HL-60/S4 (cell line): ENCODE measurements at regions not wholly inside any gene's neighbourhood (a gene's known extent, or its start where the extent isn't known, plus 50 kb on each side); places are given as distances from the start of the nearest gene placed in this dataset.
"Not testable (repeated sequence)": the region's sequence is repeated elsewhere in the genome, so short reads cannot be mapped to it uniquely, and the experiment has no call there.

Experiments
- in situ Hi-C: fragments of 300-500 bp; cut with MboI; formaldehyde crosslinking; loops from 2 replicates; pipeline ENCODE4 v1.14.3; 2022; ENCODE audit warnings: low sequenced_read_pairs

DNA sequence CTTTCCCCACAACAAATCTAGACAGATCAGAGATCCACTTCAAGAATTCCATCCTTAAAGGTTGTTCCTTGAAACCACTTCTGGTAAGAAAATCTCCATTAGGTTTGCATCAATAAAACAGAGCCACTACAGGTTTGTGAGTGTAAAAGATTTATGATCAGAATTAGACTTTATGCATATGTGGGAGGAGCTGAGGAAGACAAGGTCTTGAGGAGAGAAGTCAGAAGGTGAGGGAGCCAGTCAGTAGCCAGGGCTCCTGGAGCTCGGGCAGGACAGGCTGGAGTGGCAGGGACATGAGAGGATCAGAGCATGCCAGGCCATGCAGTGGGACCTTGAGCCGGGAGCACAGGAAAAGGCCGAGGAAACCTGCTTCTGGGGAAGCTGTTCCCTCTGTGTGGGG is 240.0 kb upstream of the PRSS1 start:
- in situ Hi-C loops, result not testable (repeated sequence)

DNA sequence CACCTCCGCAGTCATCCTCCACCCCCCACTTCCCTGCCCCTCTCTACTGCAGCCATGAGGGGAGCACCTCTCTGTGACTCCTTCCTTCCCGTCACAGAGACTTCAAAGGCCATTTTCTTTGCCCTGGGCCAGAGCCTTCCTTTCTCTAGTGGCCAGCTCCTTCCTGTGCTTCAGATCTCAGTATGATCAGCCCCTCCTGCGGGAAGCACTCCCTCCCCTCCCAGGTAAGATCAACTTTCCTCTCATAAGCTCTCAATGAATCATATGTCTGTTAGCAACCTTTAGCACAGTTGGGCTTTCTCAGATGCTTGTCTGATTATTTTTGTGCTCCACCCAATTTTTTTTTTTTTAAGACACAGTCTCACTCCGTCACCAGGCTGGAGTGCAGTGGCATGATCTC is 241.0 kb upstream of the PRSS1 start:
- in situ Hi-C loops, result no loop called here

DNA sequence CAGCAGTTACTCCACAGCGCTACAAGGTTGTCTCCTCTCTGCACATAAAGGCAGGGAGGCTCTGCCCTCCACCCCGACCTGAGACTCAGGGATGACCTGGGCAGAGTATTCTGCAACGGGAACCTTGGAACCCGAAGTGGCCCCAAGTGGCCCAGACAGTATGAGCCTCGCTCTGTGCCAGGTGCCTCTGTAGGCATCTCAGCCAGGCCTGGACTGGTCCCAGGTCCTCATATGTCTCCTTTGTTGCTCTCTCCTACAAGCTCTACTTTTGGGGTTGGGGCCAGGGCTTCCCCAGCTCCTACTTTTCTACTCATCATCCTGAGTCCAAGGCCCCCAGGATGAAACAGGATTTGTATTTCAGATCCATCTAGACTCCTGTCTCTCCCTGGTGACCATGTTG is 241.5 kb upstream of the PRSS1 start:
- in situ Hi-C loops, result no loop called here

DNA sequence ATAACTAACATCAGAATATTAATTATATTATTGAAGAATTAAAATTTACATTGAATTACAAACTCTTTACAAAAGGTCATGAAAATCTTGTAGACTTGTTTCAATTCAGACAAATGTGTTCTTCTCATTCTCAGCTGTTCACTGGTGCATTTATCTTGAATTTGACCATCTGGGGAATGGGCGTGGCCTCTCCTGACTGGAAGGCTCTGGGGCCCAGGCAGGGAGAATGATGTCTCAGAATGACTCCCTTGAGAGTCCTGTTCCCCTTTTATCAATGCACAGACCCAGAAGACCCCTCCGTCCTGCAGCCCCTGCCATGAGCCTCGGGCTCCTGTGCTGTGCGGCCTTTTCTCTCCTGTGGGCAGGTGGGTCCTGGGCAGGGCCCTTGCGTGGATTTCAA is 242.2 kb upstream of the PRSS1 start:
- in situ Hi-C loops, result not testable (repeated sequence)

DNA sequence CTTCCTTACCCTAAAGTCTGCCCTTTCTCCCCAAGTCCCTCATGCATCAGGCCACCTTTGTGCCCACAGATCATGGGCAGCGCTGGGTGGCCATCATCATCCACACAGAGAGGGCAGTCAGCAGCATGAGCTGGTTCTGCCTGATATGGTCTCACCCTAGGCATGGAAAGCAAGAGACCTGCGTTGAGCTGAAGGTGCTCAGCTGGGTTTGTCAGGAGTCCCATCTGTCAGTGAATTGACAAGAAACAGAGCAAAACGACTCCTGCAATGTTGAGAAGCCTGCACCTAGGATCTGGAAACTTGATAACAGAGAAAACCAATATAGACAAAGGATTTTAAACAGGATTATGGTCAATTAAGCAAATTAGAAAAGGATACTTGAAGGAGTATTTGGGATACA is 242.7 kb upstream of the PRSS1 start:
- in situ Hi-C loops, result no loop called here

DNA sequence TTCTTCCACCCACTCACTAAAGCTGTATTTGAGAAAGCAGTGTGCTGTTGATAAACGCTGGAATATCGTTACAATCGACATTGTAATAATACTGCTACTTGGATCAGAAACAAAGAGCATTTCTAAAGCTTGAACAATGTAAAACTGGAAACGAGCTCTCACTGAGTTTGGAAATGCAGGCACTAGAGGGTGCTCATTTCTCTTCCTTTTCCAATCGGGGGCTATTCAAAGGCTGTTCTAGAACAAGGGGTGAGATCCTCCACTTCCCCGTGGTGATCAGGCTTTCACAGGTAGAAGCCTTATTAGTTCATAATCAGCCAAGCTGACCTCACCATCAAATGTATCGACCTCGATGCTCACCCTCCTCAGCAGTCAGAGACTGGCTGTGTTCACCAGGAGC is 245.3 kb upstream of the PRSS1 start:
- in situ Hi-C loops, result not testable (repeated sequence)

DNA sequence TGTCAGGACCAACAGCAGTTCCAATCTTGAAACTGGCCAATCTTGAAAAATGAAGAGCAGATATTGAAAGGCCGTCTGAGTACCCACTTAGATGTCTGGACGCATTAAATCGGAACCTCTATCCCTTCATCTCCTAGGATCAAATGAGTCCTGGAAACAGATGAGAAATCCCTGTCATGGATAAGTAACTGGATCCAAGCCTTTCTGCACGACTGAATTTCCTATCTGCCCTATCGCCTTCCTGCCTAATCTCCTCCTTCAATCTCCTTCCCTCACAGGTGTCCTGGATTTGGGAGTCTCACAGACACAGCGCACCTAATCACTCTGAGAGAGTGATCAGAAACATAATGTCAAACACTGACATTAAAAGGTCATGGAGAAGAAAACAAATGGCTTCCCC is 245.2 kb upstream of the PRSS58 start:
- in situ Hi-C loops, result no loop called here

DNA sequence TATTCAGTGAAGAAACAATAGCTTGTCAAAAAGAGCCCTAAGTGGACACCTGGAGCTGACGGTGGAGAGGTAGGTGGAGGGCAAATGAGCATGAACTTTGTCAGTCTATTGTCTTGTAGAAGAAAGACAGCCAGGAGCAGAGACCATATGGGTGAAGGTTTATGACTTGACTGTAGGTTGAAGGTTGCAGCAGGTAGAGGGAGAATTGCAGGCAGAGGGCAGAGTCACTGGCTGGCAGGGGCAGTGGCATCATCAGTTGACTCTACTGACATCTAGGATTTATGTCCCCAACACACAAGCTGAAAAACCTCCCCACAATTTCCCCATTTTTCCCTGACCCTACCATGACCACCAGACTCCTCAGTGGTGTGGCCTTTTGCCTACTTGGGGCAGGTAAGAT is 243.6 kb upstream of the PRSS58 start:
- in situ Hi-C loops, result no loop called here

DNA sequence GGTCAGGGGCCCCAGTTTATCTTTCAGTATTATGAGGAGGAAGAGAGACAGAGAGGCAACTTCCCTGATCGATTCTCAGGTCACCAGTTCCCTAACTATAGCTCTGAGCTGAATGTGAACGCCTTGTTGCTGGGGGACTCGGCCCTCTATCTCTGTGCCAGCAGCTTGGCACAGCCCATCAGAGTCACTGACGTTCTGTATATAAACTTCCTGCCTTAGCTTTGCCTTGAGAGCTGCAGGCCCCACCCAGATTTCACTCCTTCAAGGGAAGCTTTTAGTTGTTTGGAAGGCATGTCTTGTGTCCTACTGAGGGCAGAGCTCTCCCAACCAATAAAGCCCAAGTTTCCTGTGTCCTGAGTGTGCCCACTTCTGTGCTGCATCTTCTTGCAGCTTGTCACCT is 242.5 kb upstream of the PRSS58 start:
- in situ Hi-C loops, result no loop called here

DNA sequence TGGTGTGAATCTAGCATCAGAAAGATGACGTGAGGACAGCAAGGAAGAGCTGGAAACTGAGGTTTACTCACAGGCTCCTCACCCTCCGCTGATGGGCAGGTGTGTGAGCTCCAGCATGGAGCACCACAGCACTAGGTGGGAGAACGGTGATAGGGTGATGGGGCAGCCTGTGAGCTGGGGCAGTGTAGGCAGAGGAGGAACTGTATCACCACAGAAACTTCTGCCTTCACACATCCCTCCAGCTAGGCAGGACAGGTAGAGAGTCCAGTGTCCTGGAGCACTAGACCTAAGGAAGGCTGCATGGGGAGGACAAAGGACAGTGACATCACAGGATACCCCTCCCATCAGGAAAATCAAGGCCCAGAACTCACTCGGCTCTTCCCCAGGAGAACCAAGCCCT is 241.8 kb upstream of the PRSS58 start:
- in situ Hi-C loops, result no loop called here

DNA sequence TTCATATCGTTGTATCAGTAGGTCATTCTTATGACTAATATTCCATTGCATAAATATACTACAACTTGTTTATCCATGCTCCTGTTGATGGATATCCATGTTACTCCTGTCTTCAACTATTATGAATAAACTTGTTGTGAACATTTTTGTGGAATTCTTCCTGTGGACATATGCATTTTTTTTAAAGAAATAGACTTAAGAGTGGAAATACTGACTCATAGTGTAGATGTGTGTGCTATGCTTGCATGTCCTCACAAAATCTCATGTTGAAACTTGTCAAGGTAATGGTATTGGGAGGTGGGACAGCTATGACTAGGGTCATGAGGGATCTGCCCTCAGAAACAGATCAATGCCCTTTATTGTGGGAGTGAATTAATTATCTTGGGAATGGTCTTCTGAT is 240.5 kb upstream of the PRSS58 start:
- in situ Hi-C loops, result no loop called here

DNA sequence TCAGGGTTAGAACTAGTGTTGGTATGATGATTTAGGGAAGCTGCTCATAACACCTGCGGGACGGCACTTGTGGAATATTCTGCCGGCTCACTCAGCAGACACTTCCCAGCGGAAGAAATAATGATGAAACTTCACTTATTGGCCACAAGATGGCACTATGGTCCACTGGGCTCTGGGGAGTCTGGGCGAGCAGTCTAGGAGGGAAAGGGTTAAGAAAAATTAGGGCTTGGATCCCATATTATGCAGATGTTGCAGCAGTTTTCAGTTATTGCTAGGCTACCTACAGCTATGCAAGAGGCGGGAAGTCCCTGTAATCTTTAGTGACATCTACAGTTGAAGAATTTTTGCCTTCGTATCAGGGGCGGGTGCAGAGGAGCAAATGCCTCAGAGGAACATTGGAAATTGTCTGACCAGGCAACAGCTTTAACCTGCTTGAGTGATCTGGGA is 238.7 kb upstream of the PRSS58 start:
- in situ Hi-C loops, result no loop called here

DNA sequence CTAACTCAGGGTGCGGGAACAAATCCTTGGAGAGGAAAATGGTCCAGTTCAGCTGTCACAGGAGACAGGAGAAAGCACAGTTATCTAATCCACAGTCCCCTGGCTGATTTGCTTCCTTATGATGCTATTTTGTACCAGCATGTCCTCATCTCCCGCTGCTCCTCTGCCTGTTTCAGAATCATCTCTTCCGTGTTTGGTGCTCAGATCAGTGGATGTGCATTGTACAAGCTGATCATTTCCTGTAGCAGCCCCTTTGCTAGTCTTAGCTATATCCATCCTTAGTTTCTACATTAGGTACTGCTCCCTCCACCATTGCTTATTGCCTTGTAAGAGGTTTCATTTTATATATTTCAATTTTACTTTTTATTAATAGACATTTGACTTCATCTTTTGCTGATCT is 238.0 kb upstream of the PRSS58 start:
- in situ Hi-C loops, result not testable (repeated sequence)

DNA sequence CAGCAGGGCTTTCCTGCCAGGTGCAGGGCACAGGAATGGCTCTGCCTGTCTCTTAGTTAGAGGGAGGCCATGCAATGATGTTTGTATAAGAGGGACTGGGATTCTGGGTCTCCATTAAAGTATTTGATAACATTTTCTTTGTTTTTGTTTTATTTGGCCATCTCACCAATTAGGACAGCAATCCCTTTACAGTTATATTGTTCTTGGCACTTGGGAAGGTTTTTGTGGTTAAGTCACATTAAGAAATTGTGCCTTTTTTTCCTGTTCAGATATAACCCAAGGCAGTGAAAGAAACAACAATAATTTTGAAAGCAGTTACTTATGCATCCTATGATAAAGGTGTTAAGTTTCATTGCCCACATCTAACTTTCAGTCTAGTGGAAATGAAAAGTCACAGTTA is 237.4 kb upstream of the PRSS58 start:
- in situ Hi-C loops, result not testable (repeated sequence)

DNA sequence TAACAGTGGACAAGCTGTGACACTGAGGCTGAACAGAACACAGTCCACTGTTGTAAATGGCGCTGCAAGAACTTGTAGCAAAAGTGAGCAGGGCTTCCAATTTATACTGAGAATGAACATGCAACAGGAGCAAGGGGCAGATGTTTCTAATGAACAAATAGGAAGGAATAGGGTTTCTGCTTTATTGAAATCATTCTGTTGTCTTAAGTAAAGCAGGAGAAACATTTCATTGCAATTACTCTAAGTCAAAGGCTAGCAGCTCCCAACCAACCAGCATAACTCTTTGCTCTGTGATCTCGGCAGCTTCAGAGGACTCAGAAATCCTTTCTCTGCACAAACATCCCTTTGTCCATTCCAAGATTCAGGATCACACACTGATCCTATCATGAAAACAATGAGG is 236.2 kb upstream of the PRSS58 start:
- in situ Hi-C loops, result no loop called here

DNA sequence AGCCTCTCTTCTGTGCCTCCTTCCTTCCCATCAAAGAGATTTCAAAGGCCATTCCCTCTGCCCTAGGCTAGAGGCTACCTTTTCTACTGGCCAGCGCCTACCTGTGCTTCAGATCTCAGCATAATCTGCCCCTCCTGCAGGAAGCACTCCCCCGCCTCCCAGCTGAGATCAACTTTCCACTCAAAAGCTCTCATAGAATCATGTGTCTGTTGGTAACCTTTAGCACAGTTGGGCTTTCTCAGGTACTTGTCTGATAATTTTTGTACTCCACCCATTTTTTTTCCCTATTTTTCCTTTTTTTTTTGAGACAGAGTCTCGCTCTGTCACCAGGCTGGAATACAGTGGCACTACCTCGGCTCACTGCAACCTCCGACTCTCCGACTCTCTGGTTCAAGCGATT is 231.0 kb upstream of the PRSS58 start:
- in situ Hi-C loops, result no loop called here

DNA sequence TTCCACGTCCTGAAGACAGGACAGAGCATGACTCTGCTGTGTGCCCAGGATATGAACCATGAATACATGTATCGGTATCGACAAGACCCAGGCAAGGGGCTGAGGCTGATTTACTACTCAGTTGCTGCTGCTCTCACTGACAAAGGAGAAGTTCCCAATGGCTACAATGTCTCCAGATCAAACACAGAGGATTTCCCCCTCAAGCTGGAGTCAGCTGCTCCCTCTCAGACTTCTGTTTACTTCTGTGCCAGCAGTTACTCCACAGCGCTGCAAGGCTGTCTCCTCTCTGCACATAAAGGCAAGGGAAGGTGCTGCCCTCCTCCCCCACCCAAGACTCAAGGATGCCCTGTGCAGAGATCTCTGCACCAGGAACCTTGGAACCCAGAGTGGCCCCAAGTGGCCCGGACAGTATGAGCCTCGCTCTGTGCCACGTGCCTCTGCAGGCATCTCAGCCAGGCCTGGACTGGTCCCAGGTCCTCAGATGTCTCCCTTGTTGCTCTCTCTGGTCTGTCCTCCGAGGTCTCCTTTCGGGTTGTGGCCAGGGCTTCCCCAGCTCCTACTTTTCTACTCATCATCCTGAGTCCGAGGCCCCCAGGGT is 230.3 kb upstream of the PRSS58 start:
- in situ Hi-C loops, result no loop called here

DNA sequence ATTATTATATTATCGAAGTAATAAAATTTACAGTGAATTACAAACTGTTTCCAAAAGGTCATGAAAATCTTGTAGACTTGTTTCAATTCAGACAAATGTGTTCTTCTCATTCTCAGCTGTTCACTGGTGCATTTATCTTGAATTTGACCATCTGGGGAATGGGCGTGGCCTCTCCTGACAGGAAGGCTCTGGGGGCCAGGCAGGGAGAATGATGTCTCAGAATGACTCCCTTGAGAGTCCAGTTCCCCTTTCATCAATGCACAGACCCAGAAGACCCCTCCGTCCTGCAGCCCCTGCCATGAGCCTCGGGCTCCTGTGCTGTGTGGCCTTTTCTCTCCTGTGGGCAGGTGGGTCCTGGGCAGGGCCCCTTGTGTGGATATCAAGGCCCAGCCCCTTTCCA is 229.7 kb upstream of the PRSS58 start:
- in situ Hi-C loops, result not testable (repeated sequence)

DNA sequence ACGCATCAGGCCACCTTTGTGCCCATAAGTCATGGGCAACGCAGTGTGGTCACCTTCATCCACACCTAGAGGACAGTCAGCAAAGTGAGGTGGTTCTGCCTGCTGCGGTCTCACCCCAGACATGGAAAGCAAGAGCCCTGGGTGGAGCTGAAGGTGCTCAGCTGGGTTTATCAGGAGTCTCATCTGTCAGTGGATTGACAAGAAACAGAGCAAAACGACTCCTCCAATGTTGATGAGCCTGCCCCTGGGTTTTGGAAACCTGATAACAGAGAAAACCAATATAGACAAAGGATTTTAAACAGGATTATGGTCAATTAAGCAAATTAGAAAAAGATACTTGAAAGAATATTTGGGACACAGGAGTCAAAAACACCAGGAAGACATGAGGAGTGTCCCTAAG is 229.3 kb upstream of the PRSS58 start:
- in situ Hi-C loops, result no loop called here

DNA sequence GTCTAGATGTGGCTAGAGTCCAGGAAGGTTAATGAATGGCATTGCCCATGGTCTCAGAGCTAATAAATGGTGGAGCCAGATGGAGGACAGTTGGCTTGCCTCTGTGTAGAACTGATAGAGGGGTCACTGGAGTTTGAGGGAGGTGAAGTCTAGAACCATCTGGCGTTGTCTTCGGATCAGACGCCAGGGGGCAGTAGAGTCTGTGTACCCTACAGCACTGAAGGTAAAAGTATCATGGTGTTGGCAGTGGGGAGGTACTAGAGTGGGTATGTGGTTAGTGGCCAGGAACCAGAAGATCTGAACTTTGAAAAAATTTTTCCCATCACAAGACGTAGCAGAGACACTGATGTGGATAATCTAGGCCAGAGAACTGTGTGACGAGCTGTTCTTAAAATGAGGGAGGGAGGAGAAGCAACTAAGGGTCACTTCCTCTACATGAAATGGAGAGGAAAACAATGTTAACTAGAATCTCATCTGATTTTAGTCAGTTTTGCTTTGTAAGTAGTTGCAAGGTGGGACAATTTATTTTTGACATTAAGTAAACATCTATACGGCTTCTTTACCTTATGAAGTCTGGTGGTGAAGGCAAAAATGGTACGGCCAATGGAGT is 227.9 kb upstream of the PRSS58 start:
- in situ Hi-C loops, result no loop called here

DNA sequence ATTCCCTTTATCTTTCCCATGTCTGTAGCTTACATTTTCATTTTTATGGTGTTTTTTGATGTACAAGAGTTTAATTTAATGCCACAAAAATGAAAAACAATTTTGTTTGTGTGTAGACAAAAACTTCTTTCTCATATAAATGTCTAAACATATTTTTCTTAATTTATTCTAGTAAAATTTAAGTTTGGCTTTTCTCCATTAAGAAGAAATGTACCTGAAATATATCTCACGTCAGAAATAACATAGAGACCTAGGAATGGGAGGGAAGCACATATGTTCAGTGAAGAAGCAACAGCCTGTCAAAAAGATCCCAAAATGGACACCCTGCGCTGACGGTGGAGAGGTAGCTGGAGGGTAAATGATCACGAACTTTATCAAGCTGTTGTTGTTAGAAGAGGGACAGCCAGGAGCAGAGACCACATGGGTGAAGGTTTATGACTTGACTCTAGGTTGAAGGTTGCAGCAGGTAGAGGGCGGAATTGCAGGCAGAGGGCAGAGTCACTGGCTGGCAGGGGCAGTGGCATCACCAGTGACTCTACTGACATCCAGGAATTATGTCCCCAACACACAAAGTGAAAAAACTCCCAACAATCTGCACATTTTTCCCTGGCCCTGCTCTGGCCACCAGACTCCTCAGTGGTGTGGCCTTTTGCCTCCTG is 225.9 kb upstream of the PRSS58 start:
- in situ Hi-C loops, result no loop called here

DNA sequence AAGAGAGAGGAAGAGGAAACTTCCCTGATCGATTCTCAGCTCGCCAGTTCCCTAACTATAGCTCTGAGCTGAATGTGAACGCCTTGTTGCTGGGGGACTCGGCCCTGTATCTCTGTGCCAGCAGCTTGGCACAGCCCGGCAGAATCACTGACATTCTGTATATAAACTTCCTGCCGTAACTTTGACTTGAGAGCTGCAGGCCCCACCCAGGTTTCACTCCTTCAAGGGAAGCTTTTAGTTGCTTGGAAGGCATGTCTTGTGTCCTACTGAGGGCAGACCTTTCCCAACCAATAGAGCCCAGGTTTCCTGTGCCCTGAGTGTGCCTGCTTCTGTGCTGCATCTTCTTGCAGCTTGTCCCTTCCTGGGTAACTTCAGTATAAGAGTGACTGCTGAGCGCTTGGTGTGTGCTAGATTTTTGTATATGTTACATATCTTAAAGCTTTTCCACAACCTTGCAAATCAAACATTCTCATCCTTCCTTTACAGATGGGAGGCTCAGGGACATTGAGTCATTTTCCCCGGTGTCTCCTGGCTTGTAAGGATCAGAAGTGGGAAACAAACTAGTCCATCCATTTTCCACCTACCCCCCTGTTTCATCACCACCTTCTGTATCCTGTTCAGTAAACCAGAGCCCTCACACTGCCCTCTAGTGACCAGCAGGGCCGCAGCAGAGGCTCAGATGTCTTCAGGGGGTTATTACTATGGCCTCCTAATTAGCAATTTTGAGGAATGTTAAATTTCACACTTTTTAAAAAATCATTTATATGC is 225.2 kb upstream of the PRSS58 start:
- in situ Hi-C loops, result no loop called here
